HCT116 (cell line): ENCODE measurements at regions not wholly inside any gene's neighbourhood (a gene's known extent, or its start where the extent isn't known, plus 50 kb on each side); places are given as distances from the start of the nearest gene placed in this dataset.
"Not testable (repeated sequence)": the region's sequence is repeated elsewhere in the genome, so short reads cannot be mapped to it uniquely, and the experiment has no call there.

ENCODE experiments used
- ATAC-seq: fragments of 200-7000 bp; cut with Tn5 transposase; 2 replicates; pipeline ENCODE4 v1.9.1; 2020; ENCODE audit warnings: mild to moderate bottlenecking, moderate library complexity
- BruUV-seq: library from RNA; stranded (reverse); fragments of 400-500 nt; replicated peaks from 2 replicates; lab custom pipeline; 2021; lab: Mats Ljungman, UMichigan
- CTCF ChIA-PET: fragments of 300-600 bp; sonication (Branson Sonifier 250); formaldehyde crosslinking; loops from one replicate; lab custom pipeline; 2021; ENCODE audit warnings: antibody characterized with exemption; lab: Charles Lee
- POLR2A ChIA-PET: fragments of 300-600, 350-600 bp; sonication (Branson Sonifier 250); formaldehyde crosslinking; loops from one replicate; lab custom pipeline; 2021; ENCODE audit warnings: antibody characterized with exemption; lab: Charles Lee
- RAD21 ChIA-PET, 2 experiments: fragments of 300-600 bp; sonication (Branson Sonifier 250); formaldehyde crosslinking; loops; one replicate each; lab custom pipeline; 2023; ENCODE audit warnings: low total read pairs in 2 of 2; ENCODE audit not compliant: uncharacterized antibody in 2 of 2, unreplicated experiment in 2 of 2, low non-redundant PET in 1 of 2; lab: Charles Lee
- DNase-seq: peaks from one replicate; pipeline ENCODE4 v3.0.0-alpha.2; 2010; ENCODE audit warnings: low read depth, low spot score
- H2AFZ ChIP-seq: fragments of 200-600 bp; shearing (Covaris generic), sonication (generic); 2 replicates; pipeline ENCODE4 v1.6.1; 2017; ENCODE audit warnings: low read depth, mixed run types, mixed read lengths, antibody characterized with exemption, low read length; ENCODE audit not compliant: poor library complexity, severe bottlenecking
- H3K27ac ChIP-seq: 2 replicates; pipeline ENCODE4 v1.5.1; 2012; ENCODE audit warnings: low read depth, low read length
- H3K27me3 ChIP-seq: fragments of 200-600 bp; sonication (generic); 2 replicates; pipeline ENCODE4 v1.6.1; 2016; ENCODE audit warnings: mixed run types, low read length, mixed read lengths; ENCODE audit not compliant: insufficient read depth
- H3K36me3 ChIP-seq, 2 experiments: fragments of 200-500 bp in 1 of 2; fragments of 200-600 bp in 1 of 2; sonication (Bioruptor generic) in 1 of 2; sonication (generic) in 1 of 2; 2 replicates each; pipeline versions ENCODE4 v1.5.1 to v1.6.1; 2014 to 2016; ENCODE audit warnings: low read length in 2 of 2, inconsistent platforms in 1 of 2, mixed read lengths in 1 of 2, mixed run types in 1 of 2; ENCODE audit not compliant: insufficient read depth in 2 of 2, control insufficient read depth in 1 of 2
- H3K4me1 ChIP-seq, 2 experiments: fragments of 200-600 bp in 1 of 2; sonication (generic) in 1 of 2; 2 replicates each; pipeline versions ENCODE4 v1.5.1 to v1.6.1; 2012 to 2017; ENCODE audit warnings: low read length in 2 of 2, inconsistent platforms in 1 of 2, mild to moderate bottlenecking in 1 of 2, mixed read lengths in 1 of 2, mixed run types in 1 of 2, moderate library complexity in 1 of 2; ENCODE audit not compliant: insufficient read depth in 2 of 2, control insufficient read depth in 1 of 2
- H3K4me2 ChIP-seq: fragments of 200-600 bp; sonication (generic); 2 replicates; pipeline ENCODE4 v1.6.1; 2017; ENCODE audit warnings: mixed run types, low read length, mixed read lengths
- H3K4me3 ChIP-seq, 2 experiments: fragments of 200-600 bp in 1 of 2; sonication (generic) in 1 of 2; replicated peaks in 1 of 2; 2 replicates each; pipeline ENCODE4 v1.5.1; 2011 to 2016; ENCODE audit warnings: low read length in 2 of 2, control low read depth in 1 of 2, low read depth in 1 of 2, mild to moderate bottlenecking in 1 of 2, mixed read lengths in 1 of 2, mixed run types in 1 of 2
- H3K79me2 ChIP-seq: fragments of 200-600 bp; sonication (generic); 2 replicates; pipeline ENCODE4 v1.6.1; 2017; ENCODE audit warnings: mild to moderate bottlenecking, mixed run types, low read length, moderate library complexity, mixed read lengths; ENCODE audit not compliant: insufficient read depth
- H3K9ac ChIP-seq: fragments of 200-600 bp; sonication (generic); 2 replicates; pipeline ENCODE4 v1.6.1; 2016; ENCODE audit warnings: low read length, mixed read lengths
- H3K9me2 ChIP-seq: fragments of 200-600 bp; sonication (generic), shearing (Covaris generic); 2 replicates; pipeline ENCODE4 v1.6.1; 2017; ENCODE audit warnings: mixed run types, mild to moderate bottlenecking, moderate library complexity; ENCODE audit not compliant: insufficient read depth
- H3K9me3 ChIP-seq, 2 experiments: fragments of 200-500 bp in 1 of 2; fragments of 200-600 bp in 1 of 2; sonication (Bioruptor generic) in 1 of 2; sonication (generic) in 1 of 2; 2 replicates each; pipeline ENCODE4 v1.6.1; 2014 to 2017; ENCODE audit warnings: low read length in 2 of 2, mixed read lengths in 2 of 2, inconsistent platforms in 1 of 2, low read depth in 1 of 2, mild to moderate bottlenecking in 1 of 2, mixed run types in 1 of 2, moderate library complexity in 1 of 2; ENCODE audit not compliant: control insufficient read depth in 1 of 2, insufficient read depth in 1 of 2
- H4K20me1 ChIP-seq: fragments of 200-600 bp; sonication (generic), shearing (Covaris generic); 2 replicates; pipeline ENCODE4 v1.6.1; 2017; ENCODE audit warnings: mixed run types, mild to moderate bottlenecking, moderate library complexity; ENCODE audit not compliant: insufficient read depth
- ATF3 ChIP-seq: IDR thresholded peaks from 2 replicates; pipeline ENCODE4 v1.6.1; 2012
- CBX3 ChIP-seq: IDR thresholded peaks from 2 replicates; pipeline ENCODE4 v1.6.1; 2012; ENCODE audit warnings: low read depth
- CEBPB ChIP-seq: IDR thresholded peaks from 2 replicates; pipeline ENCODE4 v1.6.1; 2012; ENCODE audit warnings: low read depth
- CTCF ChIP-seq, 3 experiments: fragments of 200-600 bp in 1 of 3; sonication (generic) in 1 of 3; IDR thresholded peaks in 2 of 3; conservative IDR thresholded peaks in 1 of 3; 2 replicates each; pipeline ENCODE4 v1.5.1; 2012 to 2017; ENCODE audit warnings: low read depth in 2 of 3, low read length in 2 of 3, antibody characterized with exemption in 1 of 3, borderline replicate concordance in 1 of 3, control low read depth in 1 of 3, mild to moderate bottlenecking in 1 of 3, mixed read lengths in 1 of 3, mixed run types in 1 of 3, moderate library complexity in 1 of 3; ENCODE audit not compliant: insufficient read depth in 1 of 3
- FOSL1 ChIP-seq: IDR thresholded peaks from 2 replicates; pipeline ENCODE4 v1.6.1; 2012; ENCODE audit warnings: low read depth
- JUND ChIP-seq: IDR thresholded peaks from 2 replicates; pipeline ENCODE4 v1.6.1; 2012
- MAX ChIP-seq: IDR thresholded peaks from 2 replicates; pipeline ENCODE4 v1.6.1; 2012
- POLR2AphosphoS5 ChIP-seq: IDR thresholded peaks from 2 replicates; pipeline ENCODE4 v1.6.1; 2011; ENCODE audit warnings: mild to moderate bottlenecking, low read depth, low read length, moderate library complexity
- RAD21 ChIP-seq: IDR thresholded peaks from 2 replicates; pipeline ENCODE4 v1.6.1; 2012; ENCODE audit warnings: low read depth, mild to moderate bottlenecking
- SIN3A ChIP-seq: IDR thresholded peaks from 2 replicates; pipeline ENCODE4 v1.6.1; 2012; ENCODE audit warnings: low read depth
- SP1 ChIP-seq: IDR thresholded peaks from 2 replicates; pipeline ENCODE4 v1.6.1; 2012; ENCODE audit warnings: low read depth
- SRF ChIP-seq: IDR thresholded peaks from 2 replicates; pipeline ENCODE4 v1.6.1; 2012; ENCODE audit warnings: low read depth
- TCF7L2 ChIP-seq: IDR thresholded peaks from 2 replicates; pipeline ENCODE4 v1.7.0; 2011; ENCODE audit warnings: borderline replicate concordance, inconsistent platforms; ENCODE audit not compliant: insufficient read depth, insufficient read length; ENCODE audit errors: extremely low read depth
- intact Hi-C: fragments of 100-400 bp; cut with micrococcal nuclease; formaldehyde crosslinking; loops from 2 replicates; pipeline ENCODE4 v1.10.0; 2022

GRCh38 chr12:7588742-7589329 is 76.9 kb downstream of the APOBEC1 start:
- H3K4me2 ChIP-seq, H3K9me3 ChIP-seq, BruUV-seq, CTCF ChIA-PET, H3K27me3 ChIP-seq, H3K9ac ChIP-seq, POLR2A ChIA-PET, H4K20me1 ChIP-seq, H3K9me2 ChIP-seq, H3K36me3 ChIP-seq, H3K27ac ChIP-seq, RAD21 ChIA-PET, H3K4me3 ChIP-seq, H3K79me2 ChIP-seq: not testable (repeated sequence)
- H2AFZ ChIP-seq, result peak overlapping the region; percentile 49
- intact Hi-C loops, result loop anchor here (1.0 kb wide), 1 partner anchor 49 kb away; no protein-coding TSS in a partner anchor
- DNase-seq (peak; percentile 76), ATAC-seq (peak; percentile 81)
- H3K4me1 ChIP-seq, result peaks cover 4 to 18% of the 10 kb centered on the region in 2 experiments; a peak in 3 of 4 replicates
- TF ChIP-seq SRF (0 out of 2 replicates have a peak, but pooled peaks have one; percentile 54), CBX3 (peak; percentile 24; the same call in 1 of the 2 replicates), RAD21 (peak; percentile 74), TCF7L2 (peak; percentile 47), CTCF (IDR thresholded peaks at IDR 0.05 in 2 of 3, conservative IDR thresholded peaks at IDR 0.05 in 1 of 3; ENCODE audit: borderline replicate concordance in 1 of 3, insufficient read depth in 1 of 3, low read depth in 2 of 3, low read length in 2 of 3) (peak; percentile 56 to 81 (median 75))

- H3K9me3 ChIP-seq, H2AFZ ChIP-seq, H3K4me3 ChIP-seq, H3K79me2 ChIP-seq, H3K27ac ChIP-seq, H3K36me3 ChIP-seq, CTCF ChIA-PET, RAD21 ChIA-PET, BruUV-seq, intact Hi-C loops, H3K9me2 ChIP-seq, H4K20me1 ChIP-seq, H3K27me3 ChIP-seq: not testable (repeated sequence)
- TF ChIP-seq SP1 (peak; percentile 89), SRF (peak; percentile 80), ATF3 (peak; percentile 84), FOSL1 (peak; percentile 98), POLR2AphosphoS5 (peak; percentile 51), SIN3A (peak; percentile 72), MAX (peak; percentile 67), CEBPB (peak; percentile 62), JUND (peak; percentile 98), CBX3 (peak; percentile 87)
- Histone ChIP-seq H3K4me1 (peaks cover 4 to 24% of the 10 kb centered on the region in 2 experiments; a peak in 3 of 4 replicates), H3K4me2 (peak overlapping the region; percentile 45), H3K9ac (peak overlapping the region; percentile 29; the same call in 1 of the 2 replicates)
- ATAC-seq (peak; percentile 88), DNase-seq (peak; percentile 77)
- POLR2A ChIA-PET, result interaction anchor here (1.0 kb wide), 1 partner anchor 9 kb away, joined by 3 read pairs; no protein-coding TSS in a partner anchor
Measured at GRCh38 chr12:7584137-7584536, 80.6 kb upstream of the CD163 start.
